Transverse colon (tissue), 4 donors: ENCODE measurements at regions not wholly inside any gene's neighbourhood (a gene's known extent, or its start where the extent isn't known, plus 50 kb on each side); places are given as distances from the start of the nearest gene placed in this dataset.

Source experiments
- DNase-seq: peaks from one replicate; pipeline ENCODE4 v3.0.0-alpha.2; 2019
- H3K27ac ChIP-seq, 4 donors: fragments of 200-600 bp; sonication (generic); 2 replicates each; pipeline ENCODE4 v1.5.1; 2016 to 2018; ENCODE audit warnings: inconsistent platforms in 4 of 4
- H3K27me3 ChIP-seq: fragments of 200-600 bp; sonication (generic); 2 replicates; pipeline ENCODE4 v1.5.1; 2017; ENCODE audit warnings: inconsistent platforms
- H3K36me3 ChIP-seq, 4 donors: fragments of 200-600 bp; sonication (generic); 2 replicates each; pipeline ENCODE4 v1.5.1; 2017 to 2019; ENCODE audit warnings: inconsistent platforms in 4 of 4
- H3K4me1 ChIP-seq, 4 donors: fragments of 200-600 bp; sonication (generic); 2 replicates each; pipeline ENCODE4 v1.5.1; 2017 to 2020; ENCODE audit warnings: inconsistent platforms in 4 of 4
- H3K4me3 ChIP-seq, 4 donors: fragments of 200-600 bp; sonication (generic); 1 replicate in 1 of 4; 2 replicates in 3 of 4; pipeline versions ENCODE4 v1.5.1 to v1.6.1; 2017 to 2019; ENCODE audit warnings: inconsistent platforms in 4 of 4
- H3K9me3 ChIP-seq, 2 donors: fragments of 200-600 bp; sonication (generic); 2 replicates each; pipeline ENCODE4 v1.5.1; 2017 to 2019; ENCODE audit warnings: inconsistent platforms in 2 of 2
- EP300 ChIP-seq: sonication (generic); formaldehyde crosslinking; IDR thresholded peaks from one replicate; pipeline ENCODE4 v1.6.1; 2017; ENCODE audit warnings: antibody characterized with exemption, low read depth
- POLR2A ChIP-seq: fragments of 450-650 bp; IDR thresholded peaks from one replicate; pipeline ENCODE4 v1.6.1; 2016; ENCODE audit warnings: antibody characterized with exemption, mild to moderate bottlenecking, moderate library complexity
- POLR2AphosphoS5 ChIP-seq, 3 donors: sonication (generic); formaldehyde crosslinking; IDR thresholded peaks; one replicate each; pipeline ENCODE4 v1.6.1; 2016; ENCODE audit warnings: antibody characterized with exemption in 3 of 3
- WGBS, 2 donors: methylation state at CpG; one replicate each; pipeline ENCODE4 v1.1.5; 2018; ENCODE audit warnings: low coverage in 1 of 2; 5-methylcytosine and 5-hydroxymethylcytosine counted together
- in situ Hi-C, 4 donors: fragments of 200-750 bp; cut with MboI; loops; one replicate each; pipeline versions ENCODE4 v1.15.0 to v1.15.1; 2017; ENCODE audit warnings: low sequenced_read_pairs in 3 of 4, low pct_ligation_motif_present in 1 of 4, low pct_unique_long_range_greater_than_20kb in 1 of 4
- intact Hi-C: fragments of 100-400 bp; cut with DNase I; formaldehyde crosslinking; loops from one replicate; pipeline ENCODE4 v1.15.1; 2023; ENCODE audit warnings: low total_unique reads
- TF ChIP-seq, protein P1 (sequence below), 5 experiments: fragments of 200-600 bp in 3 of 5; fragments of 450-650 bp in 2 of 5; sonication (generic) in 3 of 5; IDR thresholded peaks; 1 replicate in 2 of 5; 2 replicates in 3 of 5; pipeline ENCODE4 v1.5.1; 2016 to 2017; ENCODE audit warnings: antibody characterized with exemption in 5 of 5, inconsistent platforms in 3 of 5, mild to moderate bottlenecking in 2 of 5, moderate library complexity in 1 of 5

- no peak overlapping the region for H3K27ac ChIP-seq
- in situ Hi-C loops = no loop called here
- no peak overlapping the region for H3K4me3 ChIP-seq
- no peaks in the 10 kb centered on the region for H3K9me3 ChIP-seq
- DNase-seq = no peak
- no peaks in the 10 kb centered on the region for H3K27me3 ChIP-seq
- 69 to 79% methylated on average over 3 to 4 of the region's 4 CpGs for WGBS, 2 donors
- intact Hi-C loops = no loop called here
- TF ChIP-seq POLR2A (no peak), EP300 (no peak), POLR2AphosphoS5 (IDR thresholded peaks at IDR 0.05) (no peak)
- TF ChIP-seq, protein P1, sequence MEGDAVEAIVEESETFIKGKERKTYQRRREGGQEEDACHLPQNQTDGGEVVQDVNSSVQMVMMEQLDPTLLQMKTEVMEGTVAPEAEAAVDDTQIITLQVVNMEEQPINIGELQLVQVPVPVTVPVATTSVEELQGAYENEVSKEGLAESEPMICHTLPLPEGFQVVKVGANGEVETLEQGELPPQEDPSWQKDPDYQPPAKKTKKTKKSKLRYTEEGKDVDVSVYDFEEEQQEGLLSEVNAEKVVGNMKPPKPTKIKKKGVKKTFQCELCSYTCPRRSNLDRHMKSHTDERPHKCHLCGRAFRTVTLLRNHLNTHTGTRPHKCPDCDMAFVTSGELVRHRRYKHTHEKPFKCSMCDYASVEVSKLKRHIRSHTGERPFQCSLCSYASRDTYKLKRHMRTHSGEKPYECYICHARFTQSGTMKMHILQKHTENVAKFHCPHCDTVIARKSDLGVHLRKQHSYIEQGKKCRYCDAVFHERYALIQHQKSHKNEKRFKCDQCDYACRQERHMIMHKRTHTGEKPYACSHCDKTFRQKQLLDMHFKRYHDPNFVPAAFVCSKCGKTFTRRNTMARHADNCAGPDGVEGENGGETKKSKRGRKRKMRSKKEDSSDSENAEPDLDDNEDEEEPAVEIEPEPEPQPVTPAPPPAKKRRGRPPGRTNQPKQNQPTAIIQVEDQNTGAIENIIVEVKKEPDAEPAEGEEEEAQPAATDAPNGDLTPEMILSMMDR (IDR thresholded peaks at IDR 0.05) = no peak
- H3K4me1 ChIP-seq = no peaks in the 10 kb centered on the region
- H3K36me3 ChIP-seq = no peaks in the 10 kb centered on the region
Measured at GRCh38 chr16:66093191-66093590, 273.3 kb upstream of the CDH5 start.

DNA sequence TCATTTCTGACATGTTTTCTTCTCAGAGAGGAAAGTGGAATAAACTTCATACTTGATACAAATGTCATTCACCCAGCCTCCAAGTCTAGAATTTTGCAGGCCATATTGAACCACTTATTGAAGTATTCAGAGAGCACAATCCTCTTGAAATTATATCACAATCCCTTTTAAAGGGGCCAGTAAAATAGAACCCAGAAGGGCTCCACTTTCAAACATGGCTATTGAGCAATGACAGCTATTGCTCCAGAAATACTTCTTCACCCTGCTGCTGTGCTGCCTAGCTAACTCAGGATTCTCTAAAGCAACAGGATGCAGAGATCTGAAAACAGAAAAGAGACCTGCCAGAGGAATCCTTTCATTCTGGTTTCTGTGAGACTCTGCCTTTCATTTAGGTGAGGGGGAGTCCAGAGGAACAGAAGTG is 275.0 kb upstream of the CDH5 start:
- H3K36me3 ChIP-seq = no peaks in the 10 kb centered on the region
- H3K27ac ChIP-seq = no peak overlapping the region
- no peaks in the 10 kb centered on the region for H3K27me3 ChIP-seq
- no peak for DNase-seq
- no peaks in the 10 kb centered on the region for H3K4me1 ChIP-seq
- intact Hi-C loops = no loop called here
- in situ Hi-C loops = no loop called here
- TF ChIP-seq POLR2AphosphoS5 (IDR thresholded peaks at IDR 0.05) = no peak
- no peak for TF ChIP-seq POLR2A
- TF ChIP-seq EP300 = no peak
- TF ChIP-seq, protein P1 (IDR thresholded peaks at IDR 0.05) = no peak
- H3K4me3 ChIP-seq = no peak overlapping the region
- H3K9me3 ChIP-seq = no peaks in the 10 kb centered on the region

DNA sequence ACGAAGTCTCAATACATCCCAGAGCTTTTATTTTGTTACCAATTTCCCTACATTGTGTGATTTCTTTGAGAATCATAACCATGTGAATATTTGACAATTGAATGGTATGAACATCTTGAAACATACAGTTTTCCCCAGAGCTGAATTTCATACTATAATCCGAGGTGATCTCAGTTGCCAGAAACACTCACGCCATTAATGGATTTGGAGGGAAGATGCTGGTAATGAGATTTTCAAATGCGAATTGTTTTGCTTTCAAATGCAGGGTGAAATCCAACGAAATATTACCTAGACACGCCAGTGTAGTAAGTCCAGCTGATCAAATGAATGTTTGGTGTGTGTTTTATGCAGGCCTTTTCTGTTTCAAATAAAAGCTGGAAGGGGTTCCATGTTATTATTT is 277.8 kb upstream of the CDH5 start:
- no peak overlapping the region for H3K27ac ChIP-seq
- H3K27me3 ChIP-seq = no peaks in the 10 kb centered on the region
- no peaks in the 10 kb centered on the region for H3K9me3 ChIP-seq
- no peak overlapping the region for H3K4me3 ChIP-seq
- no peaks in the 10 kb centered on the region for H3K4me1 ChIP-seq
- no peak for TF ChIP-seq POLR2A
- TF ChIP-seq POLR2AphosphoS5 (IDR thresholded peaks at IDR 0.05) = no peak
- TF ChIP-seq EP300 = no peak
- TF ChIP-seq, protein P1 (IDR thresholded peaks at IDR 0.05) = no peak
- no peaks in the 10 kb centered on the region for H3K36me3 ChIP-seq
- intact Hi-C loops = no loop called here
- DNase-seq = no peak
- WGBS, 2 donors = 65 to 73% methylated on average over 4 to 6 of the region's 6 CpGs
- in situ Hi-C loops = no loop called here

- Histone ChIP-seq H3K27me3 (no peaks in the 10 kb centered on the region), H3K4me1 (no peaks in the 10 kb centered on the region), H3K4me3 (no peak overlapping the region), H3K9me3 (no peaks in the 10 kb centered on the region), H3K36me3 (no peaks in the 10 kb centered on the region), H3K27ac (no peak overlapping the region)
- DNase-seq = no peak
- in situ Hi-C loops = no loop called here
- TF ChIP-seq POLR2AphosphoS5 (IDR thresholded peaks at IDR 0.05) (no peak), POLR2A (no peak), EP300 (no peak)
- TF ChIP-seq, protein P1 (IDR thresholded peaks at IDR 0.05) = no peak
- intact Hi-C loops = no loop called here
Measured at GRCh38 chr16:66087308-66087707, 279.2 kb upstream of the CDH5 start.
